ENCODE measurements at regions not wholly inside any gene's neighbourhood (a gene's known extent, or its start where the extent isn't known, plus 50 kb on each side); places are given as distances from the start of the nearest gene placed in this dataset.
"Not testable (repeated sequence)": the region's sequence is repeated elsewhere in the genome, so short reads cannot be mapped to it uniquely, and the experiment has no call there.

- no peaks in the 10 kb centered on the region for H3K36me3 Mint-ChIP-seq (ENCODE audit: insufficient read depth)
- DNase-seq: no peak
- ATAC-seq: no peak
- H3K27me3 Mint-ChIP-seq (ENCODE audit: low read depth): no peaks in the 10 kb centered on the region
- H3K4me3 Mint-ChIP-seq: no peak overlapping the region
- H3K9me3 Mint-ChIP-seq: peaks cover 3% of the 10 kb centered on the region
- no peaks in the 10 kb centered on the region for H3K4me1 Mint-ChIP-seq (ENCODE audit: low read depth)
These were observed 119.5 kb upstream of the RIMBP3 start for GRCh38 chr22:18731075-18731666.

GRCh38 chr22:18730410-18730809, 118.7 kb upstream of the RIMBP3 start:
- not testable (repeated sequence) for H3K4me1 Mint-ChIP-seq (ENCODE audit: low read depth); H3K27me3 Mint-ChIP-seq (ENCODE audit: low read depth); DNase-seq; H3K4me3 Mint-ChIP-seq; H3K9me3 Mint-ChIP-seq; H3K36me3 Mint-ChIP-seq (ENCODE audit: insufficient read depth)
- peak in 1 of 2 donors; percentile 82 for ATAC-seq
